Omental fat pad (tissue), 3 donors: ENCODE measurements at regions not wholly inside any gene's neighbourhood (a gene's known extent, or its start where the extent isn't known, plus 50 kb on each side); places are given as distances from the start of the nearest gene placed in this dataset.

ENCODE experiments used
- ATAC-seq: fragments of 150-250 bp; one replicate; pipeline ENCODE4 v1.9.1; 2016; ENCODE audit warnings: mild to moderate bottlenecking, moderate library complexity; ENCODE audit not compliant: low FRiP score
- DNase-seq: peaks from one replicate; pipeline ENCODE4 v3.0.0-alpha.2; 2019; ENCODE audit warnings: low spot score
- TF ChIP-seq, protein P1 (sequence below), 3 donors: fragments of 450-650 bp; IDR thresholded peaks; one replicate each; pipeline ENCODE4 v1.5.1; 2016 to 2017; ENCODE audit warnings: antibody characterized with exemption in 3 of 3, mild to moderate bottlenecking in 3 of 3, moderate library complexity in 2 of 3

DNA sequence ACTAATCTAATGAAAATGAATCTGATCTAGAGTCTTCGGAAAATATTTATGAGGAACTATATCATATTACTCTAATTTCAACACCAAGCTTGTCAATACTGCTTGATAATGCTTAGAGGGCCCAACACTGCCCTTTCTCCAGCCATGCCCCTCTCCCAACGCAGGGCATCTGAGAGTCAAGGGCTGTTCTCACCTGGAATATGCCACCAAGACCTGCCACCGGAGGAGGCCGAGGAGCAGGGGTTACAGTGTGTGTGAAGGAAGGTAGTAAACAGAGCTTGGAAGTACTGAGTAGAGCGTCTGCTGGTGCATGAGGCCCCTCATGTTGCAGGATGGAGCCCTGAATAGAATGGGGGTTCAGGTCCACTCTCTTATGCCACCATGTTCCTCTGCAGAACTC, 301.3 kb upstream of the MPDZ start:
- DNase-seq (no peak), ATAC-seq (no peak)
- TF ChIP-seq, protein P1, sequence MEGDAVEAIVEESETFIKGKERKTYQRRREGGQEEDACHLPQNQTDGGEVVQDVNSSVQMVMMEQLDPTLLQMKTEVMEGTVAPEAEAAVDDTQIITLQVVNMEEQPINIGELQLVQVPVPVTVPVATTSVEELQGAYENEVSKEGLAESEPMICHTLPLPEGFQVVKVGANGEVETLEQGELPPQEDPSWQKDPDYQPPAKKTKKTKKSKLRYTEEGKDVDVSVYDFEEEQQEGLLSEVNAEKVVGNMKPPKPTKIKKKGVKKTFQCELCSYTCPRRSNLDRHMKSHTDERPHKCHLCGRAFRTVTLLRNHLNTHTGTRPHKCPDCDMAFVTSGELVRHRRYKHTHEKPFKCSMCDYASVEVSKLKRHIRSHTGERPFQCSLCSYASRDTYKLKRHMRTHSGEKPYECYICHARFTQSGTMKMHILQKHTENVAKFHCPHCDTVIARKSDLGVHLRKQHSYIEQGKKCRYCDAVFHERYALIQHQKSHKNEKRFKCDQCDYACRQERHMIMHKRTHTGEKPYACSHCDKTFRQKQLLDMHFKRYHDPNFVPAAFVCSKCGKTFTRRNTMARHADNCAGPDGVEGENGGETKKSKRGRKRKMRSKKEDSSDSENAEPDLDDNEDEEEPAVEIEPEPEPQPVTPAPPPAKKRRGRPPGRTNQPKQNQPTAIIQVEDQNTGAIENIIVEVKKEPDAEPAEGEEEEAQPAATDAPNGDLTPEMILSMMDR (IDR thresholded peaks at IDR 0.05), result no peak

DNA sequence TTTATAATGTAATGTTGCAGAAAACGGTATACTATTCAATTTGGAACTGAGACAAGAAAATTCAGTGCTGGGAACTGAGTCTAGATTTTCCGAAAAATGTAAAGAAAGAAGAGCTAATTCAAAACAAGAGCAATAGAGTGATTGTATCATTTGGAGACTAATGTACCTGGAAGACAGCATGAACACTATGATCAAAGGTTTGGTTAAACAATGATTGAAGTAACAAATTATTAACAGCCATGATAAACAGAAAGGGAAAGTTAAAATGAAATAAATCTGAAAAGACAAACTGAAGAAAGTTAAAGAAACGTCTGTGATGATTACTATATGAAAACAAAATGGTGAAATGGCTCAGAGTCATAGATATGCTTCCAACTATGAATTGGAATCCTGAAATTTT, 300.6 kb upstream of the MPDZ start:
- ATAC-seq (no peak), DNase-seq (no peak)
- TF ChIP-seq, protein P1 (IDR thresholded peaks at IDR 0.05), result no peak

DNA sequence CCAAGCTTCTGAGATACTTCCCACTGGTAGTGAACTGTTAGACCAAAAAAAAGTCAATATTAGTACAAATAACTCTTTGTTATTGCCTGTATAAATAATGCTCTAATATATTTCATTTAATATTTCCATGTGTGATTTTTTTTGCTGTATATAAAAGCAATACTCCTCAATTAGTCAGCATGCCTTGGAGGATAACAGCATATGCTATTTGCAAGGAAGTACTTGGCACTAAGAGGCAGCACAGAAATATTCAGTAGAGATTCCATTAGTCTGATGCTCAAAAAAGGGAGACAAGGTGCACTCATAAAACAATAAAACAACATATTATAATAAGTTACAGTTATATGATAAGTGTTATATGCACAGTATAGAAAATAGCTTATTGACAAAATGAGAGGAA, 296.6 kb upstream of the MPDZ start:
- no peak for DNase-seq
- TF ChIP-seq, protein P1 (IDR thresholded peaks at IDR 0.05), result no peak
- no peak for ATAC-seq

DNA sequence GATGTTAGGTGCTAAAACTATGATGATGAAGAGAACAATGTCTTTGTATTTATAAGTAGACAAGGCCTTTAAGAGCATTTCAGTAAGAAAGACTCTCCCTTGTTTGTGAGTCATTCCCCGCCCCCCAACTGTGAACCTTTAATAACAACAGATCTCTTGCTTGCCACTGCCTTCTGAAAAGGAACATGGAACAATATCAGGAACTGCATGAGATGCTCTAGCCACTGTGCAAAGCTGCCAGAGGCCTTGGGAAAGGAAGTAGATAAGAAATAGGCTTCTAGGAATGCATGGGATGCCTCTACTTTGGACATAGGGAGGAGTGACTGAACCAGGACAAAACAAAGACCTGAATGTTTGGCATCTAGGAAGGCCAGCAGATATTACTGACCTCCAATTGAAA, 296.1 kb upstream of the MPDZ start:
- DNase-seq (no peak), ATAC-seq (no peak)
- TF ChIP-seq, protein P1 (IDR thresholded peaks at IDR 0.05), result no peak

DNA sequence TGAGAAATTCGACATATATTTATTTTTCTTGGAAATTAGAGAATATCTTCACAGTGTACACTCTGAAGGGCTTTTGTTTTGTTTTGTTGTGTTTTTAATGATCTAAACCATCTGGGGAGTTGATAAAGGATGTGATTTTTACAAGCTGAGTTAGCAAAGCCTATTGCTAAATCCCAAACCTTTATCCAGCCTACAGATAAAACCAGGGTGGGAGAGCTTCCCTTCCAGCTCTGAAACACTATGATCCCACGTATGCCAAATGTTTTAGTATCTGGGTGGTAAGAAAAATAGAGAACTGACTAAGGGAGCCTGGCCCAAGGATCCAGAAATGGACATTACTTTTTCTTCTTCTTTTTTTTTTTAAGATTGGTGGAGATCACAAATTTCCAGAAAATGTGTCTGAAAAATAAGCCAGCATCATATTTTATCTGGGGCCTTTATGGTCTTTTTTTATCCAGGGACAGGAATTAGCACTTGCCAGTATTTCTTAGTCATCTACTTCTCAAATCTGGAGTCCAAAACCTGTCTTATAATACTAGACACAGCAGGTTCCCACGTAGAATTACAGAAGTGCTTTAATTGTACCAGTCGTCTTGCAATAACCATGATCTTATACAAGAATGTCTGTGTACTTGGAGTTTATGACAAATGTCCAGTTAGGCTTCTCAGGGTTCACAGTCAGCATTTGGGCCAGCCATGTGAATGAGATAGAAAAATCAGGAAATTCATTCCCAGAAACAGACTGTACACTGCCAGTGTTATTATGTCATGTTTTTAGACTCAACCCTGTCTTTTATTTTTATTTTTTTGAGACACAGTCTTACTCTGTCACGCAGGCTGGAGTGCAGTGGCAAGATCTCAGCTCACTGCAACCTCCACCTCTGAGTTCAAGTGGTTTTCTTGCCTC, 290.8 kb upstream of the MPDZ start:
- no peak for DNase-seq
- TF ChIP-seq, protein P1 (IDR thresholded peaks at IDR 0.05), result no peak
- ATAC-seq, result peak; percentile 67

- no peak for DNase-seq
- ATAC-seq, result peak; percentile 20
- TF ChIP-seq, protein P1 (IDR thresholded peaks at IDR 0.05), result no peak
Observed at GRCh38 chr9:13569602-13570067, 290.1 kb upstream of the MPDZ start.
